AG09309 (cell line): ENCODE measurements at regions not wholly inside any gene's neighbourhood (a gene's known extent, or its start where the extent isn't known, plus 50 kb on each side); places are given as distances from the start of the nearest gene placed in this dataset.

Source experiments
- DNase-seq: peaks from one replicate; pipeline ENCODE4 v3.0.0-alpha.2; 2010; ENCODE audit warnings: low read depth
- H3K4me3 ChIP-seq: 2 replicates; pipeline ENCODE4 v1.5.1; 2011; ENCODE audit warnings: mild to moderate bottlenecking, low read depth, low read length, moderate library complexity; ENCODE audit not compliant: control insufficient read depth
- TF ChIP-seq, protein P1 (sequence below): IDR thresholded peaks from 2 replicates; pipeline ENCODE4 v1.5.1; 2011; ENCODE audit warnings: mild to moderate bottlenecking, low read depth, low read length, inconsistent platforms; ENCODE audit not compliant: insufficient read depth, control insufficient read depth; ENCODE audit errors: missing control alignments

DNA sequence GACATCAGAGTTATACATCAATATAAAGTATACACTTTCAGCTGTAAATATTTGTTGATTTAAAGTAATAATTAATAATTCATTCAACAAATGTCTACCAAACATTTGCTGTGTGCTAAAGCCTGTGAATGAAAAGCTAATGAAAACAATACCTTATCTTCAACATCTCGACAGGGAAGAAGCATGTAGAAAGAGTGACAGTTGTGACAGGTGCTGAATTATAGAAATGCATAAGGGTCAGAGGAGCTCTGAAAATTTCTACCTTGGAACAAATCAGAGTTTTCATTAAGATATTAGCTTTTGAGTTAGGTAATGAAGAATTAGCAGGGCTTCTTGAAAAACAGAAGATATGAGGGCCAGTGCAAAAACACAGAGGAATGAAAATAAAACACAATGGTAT lies 739.2 kb downstream of the VGLL3 start:
- no peak for DNase-seq
- H3K4me3 ChIP-seq = no peak overlapping the region
- TF ChIP-seq, protein P1, sequence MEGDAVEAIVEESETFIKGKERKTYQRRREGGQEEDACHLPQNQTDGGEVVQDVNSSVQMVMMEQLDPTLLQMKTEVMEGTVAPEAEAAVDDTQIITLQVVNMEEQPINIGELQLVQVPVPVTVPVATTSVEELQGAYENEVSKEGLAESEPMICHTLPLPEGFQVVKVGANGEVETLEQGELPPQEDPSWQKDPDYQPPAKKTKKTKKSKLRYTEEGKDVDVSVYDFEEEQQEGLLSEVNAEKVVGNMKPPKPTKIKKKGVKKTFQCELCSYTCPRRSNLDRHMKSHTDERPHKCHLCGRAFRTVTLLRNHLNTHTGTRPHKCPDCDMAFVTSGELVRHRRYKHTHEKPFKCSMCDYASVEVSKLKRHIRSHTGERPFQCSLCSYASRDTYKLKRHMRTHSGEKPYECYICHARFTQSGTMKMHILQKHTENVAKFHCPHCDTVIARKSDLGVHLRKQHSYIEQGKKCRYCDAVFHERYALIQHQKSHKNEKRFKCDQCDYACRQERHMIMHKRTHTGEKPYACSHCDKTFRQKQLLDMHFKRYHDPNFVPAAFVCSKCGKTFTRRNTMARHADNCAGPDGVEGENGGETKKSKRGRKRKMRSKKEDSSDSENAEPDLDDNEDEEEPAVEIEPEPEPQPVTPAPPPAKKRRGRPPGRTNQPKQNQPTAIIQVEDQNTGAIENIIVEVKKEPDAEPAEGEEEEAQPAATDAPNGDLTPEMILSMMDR = no peak

DNA sequence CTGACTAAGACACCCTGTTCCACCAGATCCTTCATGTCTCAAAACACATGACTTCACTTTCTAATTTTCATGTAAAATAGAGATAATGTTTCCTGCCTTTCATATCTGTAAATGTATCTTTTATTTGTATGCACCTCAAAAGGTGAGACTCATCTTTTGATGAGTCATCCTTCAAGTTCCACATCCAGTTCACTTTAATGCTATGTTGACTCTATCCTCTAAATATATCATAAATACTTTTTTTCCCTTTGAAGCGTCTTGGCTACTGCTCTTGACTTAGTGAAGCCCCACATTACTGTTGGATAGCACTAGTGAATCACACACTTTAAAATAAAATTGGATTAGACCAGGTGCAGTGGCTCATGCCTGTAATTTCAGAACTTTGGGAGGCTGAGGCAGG lies 741.1 kb downstream of the VGLL3 start:
- DNase-seq = no peak
- TF ChIP-seq, protein P1 = no peak
- H3K4me3 ChIP-seq = no peak overlapping the region

DNA sequence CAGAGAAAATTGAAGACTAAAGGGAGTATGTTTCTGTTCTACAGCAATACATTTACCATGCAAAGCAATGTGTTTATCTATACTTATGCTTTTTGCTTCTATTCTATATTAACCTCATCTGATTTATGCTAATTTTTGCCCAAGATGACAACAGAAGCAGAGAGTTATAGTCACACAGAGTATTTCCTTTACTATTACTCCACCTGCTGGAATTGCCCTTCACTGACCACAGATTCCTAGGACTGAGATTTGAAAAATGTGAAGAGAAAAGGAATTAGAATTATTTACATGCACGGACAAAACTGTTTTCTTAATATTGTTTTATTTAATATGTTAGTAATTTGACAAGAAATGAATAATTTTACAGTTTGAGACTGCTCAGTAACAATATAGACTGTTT lies 745.6 kb downstream of the VGLL3 start:
- H3K4me3 ChIP-seq = no peak overlapping the region
- TF ChIP-seq, protein P1 = no peak
- no peak for DNase-seq

DNA sequence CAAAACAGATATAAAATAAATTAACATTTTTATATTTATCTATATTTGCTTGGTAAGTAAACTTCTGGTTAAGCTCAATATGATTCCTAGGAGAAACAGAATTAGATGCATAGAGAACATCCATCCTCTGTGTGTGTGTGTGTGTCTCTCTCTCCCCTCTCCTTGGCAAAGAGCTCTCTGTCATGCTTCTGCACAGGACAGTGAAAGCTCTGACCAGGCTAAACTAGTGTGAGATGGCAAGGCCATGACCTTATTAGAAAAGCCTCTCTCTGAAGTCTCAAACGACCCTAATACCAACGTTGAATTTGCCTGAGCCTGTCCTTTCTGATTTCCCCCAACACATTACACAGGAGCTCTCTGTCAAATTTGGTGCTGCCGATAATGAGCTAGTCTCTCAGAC lies 746.0 kb downstream of the VGLL3 start:
- no peak for DNase-seq
- TF ChIP-seq, protein P1 = no peak
- H3K4me3 ChIP-seq = no peak overlapping the region

DNA sequence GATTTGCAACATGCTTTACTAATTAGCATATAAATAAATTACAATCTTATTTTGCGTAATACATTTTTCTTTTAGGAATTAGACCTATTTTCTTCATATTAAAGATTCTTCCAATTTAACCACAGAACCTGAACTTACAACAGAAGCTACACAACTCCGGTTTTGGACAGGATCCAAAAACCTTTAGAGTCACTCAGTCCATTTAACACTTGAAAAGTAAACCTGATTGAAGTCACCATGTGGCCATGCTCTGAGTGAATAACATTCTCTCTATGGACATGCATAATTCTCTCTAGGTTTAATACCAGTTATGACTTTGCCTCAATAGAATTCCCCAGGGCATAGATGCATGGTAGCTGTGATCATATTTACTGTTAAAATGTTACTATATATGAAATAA lies 751.0 kb downstream of the VGLL3 start:
- TF ChIP-seq, protein P1 = no peak
- DNase-seq = no peak
- H3K4me3 ChIP-seq = no peak overlapping the region

DNA sequence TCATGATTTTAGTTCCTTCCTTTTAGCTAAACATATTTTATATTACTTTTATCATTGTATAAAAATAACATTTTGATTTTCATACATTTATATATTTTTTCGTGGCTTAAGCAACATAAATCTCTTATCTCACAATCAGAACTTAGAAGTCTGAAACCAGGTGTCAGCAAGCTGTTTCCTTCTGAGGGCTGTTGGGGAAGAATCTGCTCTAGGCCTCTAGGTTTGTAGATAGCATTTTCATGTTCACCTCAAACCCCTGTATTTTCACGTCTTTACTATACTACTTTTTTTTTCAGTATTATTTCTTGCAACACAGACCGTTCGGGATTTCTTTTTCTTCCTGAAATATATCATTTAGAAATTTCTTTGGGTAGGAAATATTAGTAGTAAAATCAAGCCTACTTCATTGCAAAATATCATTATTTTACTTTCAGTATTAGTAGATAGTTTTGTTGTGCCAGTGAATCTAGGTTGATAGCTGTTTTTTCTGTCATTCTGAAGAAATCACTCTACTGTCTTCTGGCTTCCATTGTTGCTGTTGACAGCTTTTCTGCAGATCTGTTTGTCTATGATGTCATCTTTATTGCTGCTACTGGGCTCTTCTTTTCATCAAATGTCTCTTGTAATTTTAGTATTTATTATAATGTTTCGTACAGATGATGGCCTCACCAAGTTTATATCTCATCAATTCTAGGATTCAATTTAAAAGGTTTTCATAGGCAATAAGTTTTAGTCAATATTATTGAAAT lies 756.3 kb downstream of the VGLL3 start:
- H3K4me3 ChIP-seq = no peak overlapping the region
- TF ChIP-seq, protein P1 = no peak
- no peak for DNase-seq
